HepG2 (cell line): ENCODE measurements at regions not wholly inside any gene's neighbourhood (a gene's known extent, or its start where the extent isn't known, plus 50 kb on each side); places are given as distances from the start of the nearest gene placed in this dataset.

Experiments used
- ATAC-seq: fragments of 200-7000 bp; cut with Tn5 transposase; 3 replicates; pipeline ENCODE4 v1.9.1; 2020; ENCODE audit warnings: mild to moderate bottlenecking, moderate library complexity
- BruUV-seq: library from RNA; stranded (reverse); fragments of 400-500 nt; replicated peaks from 2 replicates; lab custom pipeline; 2021; lab: Mats Ljungman, UMichigan
- CTCF ChIA-PET: fragments of 300-600 bp; formaldehyde crosslinking; extraction: SDS; loops from one replicate; lab custom pipeline; 2021; ENCODE audit warnings: low total read pairs, inconsistent platforms, low intra/inter-chr PET ratio; lab: Yijun Ruan, JAX
- POLR2A ChIA-PET: fragments of 350-600 bp; sonication (Branson Sonifier 250); formaldehyde crosslinking; loops from one replicate; lab custom pipeline; 2020; ENCODE audit warnings: antibody characterized with exemption, inconsistent platforms; lab: Yijun Ruan, JAX
- DNase-seq: peaks from one replicate; pipeline ENCODE4 v3.0.0-alpha.2; 2015; ENCODE audit warnings: low spot score
- FAIRE-seq: peaks from 3 replicates; lab custom pipeline; 2011; peaks lifted over from hg19 to GRCh38; lab: Jason Lieb, UNC
- H2AFZ ChIP-seq: one replicate; pipeline ENCODE4 v1.6.1; 2011; ENCODE audit warnings: low read length, inconsistent platforms
- H3K27ac ChIP-seq: fragments of 300-600 bp; 3 replicates; pipeline ENCODE4 v1.8.0; 2011; ENCODE audit warnings: mixed run types, mild to moderate bottlenecking, mixed read lengths, low read length, inconsistent platforms; ENCODE audit not compliant: insufficient read depth; ENCODE audit errors: extremely low read length
- H3K27me3 ChIP-seq, 2 experiments: fragments of 200-600 bp in 1 of 2; 2 replicates in 1 of 2; 3 replicates in 1 of 2; pipeline versions ENCODE4 v1.6.0 to v1.8.0; 2011; ENCODE audit warnings: low read length in 2 of 2, mild to moderate bottlenecking in 2 of 2, moderate library complexity in 2 of 2, inconsistent platforms in 1 of 2; ENCODE audit not compliant: insufficient read depth in 2 of 2, control insufficient read depth in 1 of 2
- H3K36me3 ChIP-seq, 2 experiments: fragments of 200-600 bp in 1 of 2; replicated peaks in 1 of 2; 2 replicates in 1 of 2; 3 replicates in 1 of 2; pipeline versions ENCODE4 v1.5.1 to v1.8.0; 2011; ENCODE audit warnings: low read length in 2 of 2, inconsistent platforms in 1 of 2; ENCODE audit not compliant: insufficient read depth in 2 of 2, control insufficient read depth in 1 of 2
- H3K4me1 ChIP-seq: 2 replicates; pipeline ENCODE4 v1.5.1; 2012; ENCODE audit warnings: low read length, inconsistent platforms; ENCODE audit not compliant: insufficient read depth
- H3K4me2 ChIP-seq: 2 replicates; pipeline ENCODE4 v1.6.0; 2011; ENCODE audit warnings: low read depth, low read length, inconsistent platforms
- H3K4me3 ChIP-seq, 3 experiments: fragments of 200-600 bp in 1 of 3; sonication (generic), shearing (Covaris generic) in 1 of 3; replicated peaks in 1 of 3; 2 replicates each; pipeline ENCODE4 v1.5.1; 2011 to 2016; ENCODE audit warnings: low read length in 3 of 3, inconsistent platforms in 2 of 3, low read depth in 2 of 3, mild to moderate bottlenecking in 2 of 3, control low read depth in 1 of 3, mixed read lengths in 1 of 3; ENCODE audit not compliant: insufficient read depth in 1 of 3
- H3K79me2 ChIP-seq: one replicate; pipeline ENCODE4 v1.6.1; 2011; ENCODE audit warnings: low read length, inconsistent platforms; ENCODE audit not compliant: insufficient read depth
- H3K9ac ChIP-seq: 2 replicates; pipeline ENCODE4 v1.6.0; 2011; ENCODE audit warnings: mild to moderate bottlenecking, low read depth, low read length, inconsistent platforms; ENCODE audit not compliant: insufficient read depth
- H3K9me3 ChIP-seq: 2 replicates; pipeline ENCODE4 v1.5.1; 2012; ENCODE audit warnings: mild to moderate bottlenecking, low read length
- H4K20me1 ChIP-seq: 2 replicates; pipeline ENCODE4 v1.6.0; 2011; ENCODE audit warnings: inconsistent platforms, mild to moderate bottlenecking, low read length, moderate library complexity; ENCODE audit not compliant: insufficient read depth
- GTF2F1 ChIP-seq: fragments of 150-350 bp; IDR thresholded peaks from 2 replicates; pipeline ENCODE4 v1.6.1; 2014; ENCODE audit warnings: low read length
- NAIF1 ChIP-seq: sonication (generic); formaldehyde crosslinking; IDR thresholded peaks from 2 replicates; pipeline ENCODE4 v1.5.0; 2020; ENCODE audit warnings: mild to moderate bottlenecking, missing genetic modification reagents, borderline replicate concordance
- SMAD1 ChIP-seq: sonication (generic); formaldehyde crosslinking; IDR thresholded peaks from 2 replicates; pipeline ENCODE4 v1.4.0; 2020; ENCODE audit warnings: missing genetic modification reagents, low read depth, mild to moderate bottlenecking, borderline replicate concordance
- ZNF773 ChIP-seq: sonication (generic); formaldehyde crosslinking; IDR thresholded peaks from 2 replicates; pipeline ENCODE4 v1.4.0; 2020; ENCODE audit warnings: missing genetic modification reagents, borderline replicate concordance
- WGBS: methylation state at CpG from one replicate; pipeline ENCODE4 v1.1.6; 2017; ENCODE audit warnings: low lambda C conversion rate; 5-methylcytosine and 5-hydroxymethylcytosine counted together
- in situ Hi-C: cut with HindIII; loops from 2 replicates; pipeline ENCODE4 v1.10.0; 2017; ENCODE audit warnings: low pct_unique_long_range_greater_than_20kb; ENCODE audit not compliant: extremely low pct_ligation_motif_present
- intact Hi-C: fragments of 100-400 bp; cut with micrococcal nuclease; formaldehyde crosslinking; loops from one replicate; pipeline ENCODE4 v1.10.0; 2022; ENCODE audit not compliant: unreplicated experiment
- TF ChIP-seq, protein P1 (sequence below): sonication (generic); formaldehyde crosslinking; IDR thresholded peaks from 2 replicates; pipeline ENCODE4 v1.5.0; 2020; ENCODE audit warnings: missing genetic modification reagents
- TF ChIP-seq, protein P2 (sequence below): sonication (generic); formaldehyde crosslinking; conservative IDR thresholded peaks from 2 replicates; pipeline ENCODE4 v1.4.0; 2020; ENCODE audit warnings: missing genetic modification reagents

DNA sequence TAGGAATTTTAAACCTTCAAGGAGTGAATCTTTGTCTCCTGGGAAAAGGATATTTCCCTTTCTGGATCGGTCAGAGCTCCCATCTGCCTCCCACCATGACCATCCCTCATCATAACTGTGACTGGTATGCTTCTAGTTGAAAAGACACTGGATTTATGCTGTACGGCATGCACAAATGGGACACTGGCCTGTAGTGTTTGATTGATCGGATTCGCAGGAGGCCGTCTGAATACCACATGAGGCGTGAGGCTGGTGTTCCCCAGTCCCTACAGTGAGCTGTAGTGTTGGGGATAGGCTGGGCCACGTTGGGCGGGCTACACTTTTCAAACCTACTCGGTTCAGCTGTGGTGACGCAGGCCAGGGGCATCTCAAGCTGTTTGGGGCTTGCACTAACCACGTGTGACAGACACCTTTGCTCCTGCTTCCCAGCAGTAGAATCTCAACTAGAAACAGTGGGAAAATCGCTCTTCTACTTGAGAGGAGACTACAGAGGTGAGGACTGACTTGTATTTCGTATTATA lies 101.8 kb downstream of the MID1IP1 start (continued):
- TF ChIP-seq, protein P1, sequence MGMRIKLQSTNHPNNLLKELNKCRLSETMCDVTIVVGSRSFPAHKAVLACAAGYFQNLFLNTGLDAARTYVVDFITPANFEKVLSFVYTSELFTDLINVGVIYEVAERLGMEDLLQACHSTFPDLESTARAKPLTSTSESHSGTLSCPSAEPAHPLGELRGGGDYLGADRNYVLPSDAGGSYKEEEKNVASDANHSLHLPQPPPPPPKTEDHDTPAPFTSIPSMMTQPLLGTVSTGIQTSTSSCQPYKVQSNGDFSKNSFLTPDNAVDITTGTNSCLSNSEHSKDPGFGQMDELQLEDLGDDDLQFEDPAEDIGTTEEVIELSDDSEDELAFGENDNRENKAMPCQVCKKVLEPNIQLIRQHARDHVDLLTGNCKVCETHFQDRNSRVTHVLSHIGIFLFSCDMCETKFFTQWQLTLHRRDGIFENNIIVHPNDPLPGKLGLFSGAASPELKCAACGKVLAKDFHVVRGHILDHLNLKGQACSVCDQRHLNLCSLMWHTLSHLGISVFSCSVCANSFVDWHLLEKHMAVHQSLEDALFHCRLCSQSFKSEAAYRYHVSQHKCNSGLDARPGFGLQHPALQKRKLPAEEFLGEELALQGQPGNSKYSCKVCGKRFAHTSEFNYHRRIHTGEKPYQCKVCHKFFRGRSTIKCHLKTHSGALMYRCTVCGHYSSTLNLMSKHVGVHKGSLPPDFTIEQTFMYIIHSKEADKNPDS (CRISPR knock-in tag) = no peak
- no peak for TF ChIP-seq ZNF773 (CRISPR knock-in tag)
- TF ChIP-seq GTF2F1 = no peak
- TF ChIP-seq SMAD1 (CRISPR knock-in tag) = no peak

DNA sequence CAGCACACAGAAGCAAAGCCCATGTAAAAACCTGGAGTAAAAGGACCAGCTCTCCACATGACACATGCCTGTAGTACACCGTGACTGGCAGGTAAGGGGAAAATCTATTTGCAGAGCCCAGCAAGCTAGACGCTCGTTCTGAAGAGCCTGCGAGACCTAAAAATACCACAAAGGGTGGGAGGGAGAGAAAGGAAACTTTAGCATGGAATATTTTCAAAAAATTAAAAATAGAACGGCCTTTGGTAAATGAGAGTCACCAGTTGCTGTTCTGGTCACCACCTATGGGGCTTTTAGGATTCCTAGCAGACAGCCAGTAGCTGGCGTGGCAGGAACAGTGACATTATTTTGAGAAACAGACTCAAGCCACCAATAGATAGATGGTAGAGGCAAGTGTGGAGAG lies 115.5 kb downstream of the MID1IP1 start:
- Histone ChIP-seq H3K9ac (no peak overlapping the region), H3K9me3 (no peaks in the 10 kb centered on the region), H3K36me3 (no peaks in the 10 kb centered on the region), H3K4me1 (peaks cover 13% of the 10 kb centered on the region), H3K4me2 (no peak overlapping the region), H3K27me3 (no peaks in the 10 kb centered on the region), H4K20me1 (no peaks in the 10 kb centered on the region), H3K79me2 (no peaks in the 10 kb centered on the region), H3K4me3 (no peak overlapping the region), H3K27ac (no peak overlapping the region), H2AFZ (no peak overlapping the region)
- CTCF ChIA-PET = no interaction called here
- no peak for TF ChIP-seq NAIF1
- TF ChIP-seq, protein P2, sequence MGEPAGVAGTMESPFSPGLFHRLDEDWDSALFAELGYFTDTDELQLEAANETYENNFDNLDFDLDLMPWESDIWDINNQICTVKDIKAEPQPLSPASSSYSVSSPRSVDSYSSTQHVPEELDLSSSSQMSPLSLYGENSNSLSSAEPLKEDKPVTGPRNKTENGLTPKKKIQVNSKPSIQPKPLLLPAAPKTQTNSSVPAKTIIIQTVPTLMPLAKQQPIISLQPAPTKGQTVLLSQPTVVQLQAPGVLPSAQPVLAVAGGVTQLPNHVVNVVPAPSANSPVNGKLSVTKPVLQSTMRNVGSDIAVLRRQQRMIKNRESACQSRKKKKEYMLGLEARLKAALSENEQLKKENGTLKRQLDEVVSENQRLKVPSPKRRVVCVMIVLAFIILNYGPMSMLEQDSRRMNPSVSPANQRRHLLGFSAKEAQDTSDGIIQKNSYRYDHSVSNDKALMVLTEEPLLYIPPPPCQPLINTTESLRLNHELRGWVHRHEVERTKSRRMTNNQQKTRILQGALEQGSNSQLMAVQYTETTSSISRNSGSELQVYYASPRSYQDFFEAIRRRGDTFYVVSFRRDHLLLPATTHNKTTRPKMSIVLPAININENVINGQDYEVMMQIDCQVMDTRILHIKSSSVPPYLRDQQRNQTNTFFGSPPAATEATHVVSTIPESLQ (CRISPR knock-in tag) = no peak
- ATAC-seq (no peak), FAIRE-seq (no peak), DNase-seq (no peak)
- in situ Hi-C loops = no loop called here
- no TSS peak for BruUV-seq
- POLR2A ChIA-PET = no interaction called here
- intact Hi-C loops = no loop called here
- 73% methylated on average over 6 of the region's 6 CpGs for WGBS
